GM21381 (cell line): ENCODE measurements at regions not wholly inside any gene's neighbourhood (a gene's known extent, or its start where the extent isn't known, plus 50 kb on each side); places are given as distances from the start of the nearest gene placed in this dataset.

Experiments
- ATAC-seq: cut with Tn5 transposase; IDR thresholded peaks from one replicate; pipeline ENCODE4 v1.9.1; 2021; ENCODE audit warnings: mild to moderate bottlenecking, moderate library complexity; ENCODE audit not compliant: unreplicated experiment

DNA sequence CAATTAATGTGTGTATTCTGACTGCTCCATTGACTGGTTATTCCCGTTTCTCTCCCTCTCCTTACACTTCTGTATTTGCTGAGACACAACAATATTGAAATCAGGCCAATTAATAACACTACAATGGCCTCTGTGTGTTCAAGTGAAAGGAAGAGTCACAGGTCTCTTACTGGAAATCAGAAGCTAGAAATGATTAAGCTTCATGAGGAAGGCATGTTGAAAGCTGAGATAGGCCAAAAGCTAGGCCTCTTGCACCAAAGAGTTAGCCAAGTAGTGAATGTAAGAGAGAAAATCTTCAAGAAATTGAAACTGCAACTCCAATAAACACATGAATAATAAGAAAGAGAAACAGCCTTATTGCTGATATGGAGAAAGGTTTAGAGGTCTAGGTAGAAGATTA, 489.5 kb upstream of the CITED2 start:
- no peak for ATAC-seq

DNA sequence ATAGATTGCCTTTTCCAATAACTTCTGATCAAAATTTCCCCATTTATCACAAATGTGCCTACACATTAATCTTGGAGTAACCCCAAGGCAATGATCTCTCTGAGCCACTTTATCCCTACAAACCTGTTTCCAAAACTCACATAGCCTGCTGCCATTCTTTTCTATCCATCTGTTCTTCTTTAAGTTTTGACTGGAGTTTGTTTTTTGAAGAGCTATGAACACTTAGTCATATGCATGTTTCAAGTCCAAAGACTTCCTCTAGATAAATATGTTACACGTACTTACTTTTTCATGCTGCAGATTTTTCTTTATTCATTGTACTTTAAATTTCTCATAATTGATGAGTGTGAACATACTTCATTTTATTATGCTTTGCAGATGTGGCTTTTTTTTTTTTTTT, 488.9 kb upstream of the CITED2 start:
- ATAC-seq, result no peak

DNA sequence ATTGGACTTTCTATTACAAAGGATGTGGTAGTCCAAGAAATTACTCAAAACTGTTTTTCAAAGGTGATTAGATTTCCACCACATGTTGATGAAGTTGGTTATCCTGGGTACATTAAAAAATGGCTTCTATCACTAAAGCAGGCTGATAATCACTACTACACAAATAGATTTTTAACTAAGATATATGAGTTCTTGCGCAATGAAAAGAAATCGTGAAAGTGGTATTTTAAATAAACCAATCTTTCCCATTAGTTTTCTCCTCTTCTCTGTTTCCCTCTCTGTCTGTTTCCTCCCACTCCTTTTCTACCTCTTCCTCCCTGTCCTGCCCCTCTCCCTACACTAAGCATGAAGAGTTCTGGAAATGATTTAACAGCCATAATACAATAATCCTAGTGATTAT, 487.9 kb upstream of the CITED2 start:
- ATAC-seq, result no peak

DNA sequence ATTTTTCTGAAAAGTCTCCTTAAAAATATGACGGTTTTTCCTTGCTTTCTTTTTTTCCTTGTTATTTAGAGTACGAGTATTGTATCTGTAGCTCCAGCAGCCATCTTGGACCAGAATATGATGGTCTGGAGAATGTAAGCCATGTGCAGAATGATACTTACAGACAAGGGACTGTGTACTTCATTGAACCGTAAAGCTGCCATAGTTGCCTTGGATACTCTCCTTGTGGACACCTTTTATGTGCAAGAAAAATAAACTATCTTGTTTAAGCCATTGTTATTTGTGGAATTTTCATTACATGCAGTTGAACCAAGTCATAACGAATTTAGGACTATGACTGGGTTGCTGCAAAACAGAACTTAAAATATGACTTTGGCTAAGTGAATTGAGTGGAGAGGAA, 485.8 kb upstream of the CITED2 start:
- ATAC-seq, result no peak

DNA sequence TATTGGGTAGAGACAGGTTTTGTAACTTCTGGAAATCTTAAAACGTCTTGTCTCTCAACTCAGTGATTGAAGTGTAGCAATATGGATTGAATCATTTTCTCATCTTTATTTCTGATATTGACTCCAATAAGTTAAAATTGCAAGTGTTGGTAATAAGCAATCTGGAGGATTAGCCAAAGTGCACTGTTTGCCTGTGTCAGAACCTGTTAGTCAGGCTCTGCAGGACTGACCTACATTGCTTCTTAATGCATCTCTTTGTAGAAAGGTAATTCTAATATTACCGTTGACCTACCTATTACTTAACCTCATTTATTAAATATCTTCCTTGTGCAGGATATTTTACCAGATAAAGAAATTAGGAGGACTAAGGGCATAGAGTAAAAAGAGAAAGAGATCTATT, 484.0 kb upstream of the CITED2 start:
- ATAC-seq, result no peak

DNA sequence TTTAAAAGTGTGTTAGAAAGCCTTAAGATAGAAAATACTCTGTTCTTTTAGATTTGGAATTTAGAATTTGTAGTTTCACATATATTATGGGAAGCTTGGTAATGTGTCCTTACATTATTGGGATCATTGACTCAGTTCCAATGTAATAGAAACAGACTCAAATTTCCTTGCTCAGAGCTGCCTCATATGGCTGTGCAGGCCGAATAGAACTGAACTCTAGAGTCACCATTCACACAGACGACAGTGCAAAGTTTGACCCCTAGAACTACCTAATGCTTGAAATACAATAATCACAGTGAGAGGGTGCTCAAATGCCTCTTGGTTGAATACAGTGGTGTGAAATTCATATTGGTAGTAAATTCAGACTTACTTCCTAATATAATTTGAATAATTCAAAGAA, 482.7 kb upstream of the CITED2 start:
- ATAC-seq, result no peak

DNA sequence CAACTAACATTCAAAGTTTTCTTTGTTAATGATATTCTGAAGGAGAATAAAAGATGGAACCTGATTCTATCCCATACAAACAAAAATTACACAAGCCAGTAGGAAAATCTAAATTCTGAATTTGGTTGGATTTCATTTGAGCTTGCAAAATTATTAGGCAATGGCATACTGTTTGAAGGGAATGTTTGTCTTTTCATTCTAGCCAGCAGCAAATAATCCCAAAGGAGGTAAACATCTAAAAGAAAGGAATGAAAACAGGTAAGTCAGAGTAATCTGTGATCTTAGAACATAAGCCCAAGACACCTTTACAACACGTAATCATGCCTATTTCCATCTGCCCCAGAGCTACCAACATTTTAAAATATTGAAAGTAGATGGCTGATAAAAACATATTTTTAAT, 482.1 kb upstream of the CITED2 start:
- ATAC-seq, result no peak

DNA sequence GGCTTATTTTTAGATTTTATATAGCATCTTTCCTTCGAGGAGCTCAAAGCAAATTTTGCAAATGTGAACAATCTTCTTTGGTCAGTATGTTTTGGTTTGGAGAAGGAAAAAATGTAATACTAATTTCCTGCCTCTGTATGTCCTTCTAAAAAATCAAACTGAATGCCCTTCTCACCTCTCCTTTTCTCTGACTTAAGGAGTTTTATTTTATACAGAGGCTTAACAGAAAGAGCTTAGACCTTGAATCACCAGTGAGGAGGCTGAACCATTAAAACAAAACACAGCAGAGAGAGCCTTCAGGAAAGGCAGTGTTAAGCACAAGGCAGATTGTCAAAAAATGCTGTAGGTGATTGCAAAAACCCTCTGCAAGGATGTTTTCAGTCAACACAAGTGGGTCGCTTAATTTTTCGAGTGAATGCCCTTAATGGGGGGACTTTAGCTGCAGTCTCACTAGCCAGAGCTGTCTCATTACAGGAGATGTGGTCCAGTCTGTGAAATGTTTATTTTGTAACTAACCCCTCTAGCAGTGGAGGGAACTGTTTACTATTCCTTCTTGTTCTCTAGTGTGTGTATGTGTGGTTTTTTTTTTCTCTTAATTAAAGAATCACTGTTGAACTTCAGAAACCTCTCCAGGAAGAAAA, 481.3 kb upstream of the CITED2 start:
- no peak for ATAC-seq

DNA sequence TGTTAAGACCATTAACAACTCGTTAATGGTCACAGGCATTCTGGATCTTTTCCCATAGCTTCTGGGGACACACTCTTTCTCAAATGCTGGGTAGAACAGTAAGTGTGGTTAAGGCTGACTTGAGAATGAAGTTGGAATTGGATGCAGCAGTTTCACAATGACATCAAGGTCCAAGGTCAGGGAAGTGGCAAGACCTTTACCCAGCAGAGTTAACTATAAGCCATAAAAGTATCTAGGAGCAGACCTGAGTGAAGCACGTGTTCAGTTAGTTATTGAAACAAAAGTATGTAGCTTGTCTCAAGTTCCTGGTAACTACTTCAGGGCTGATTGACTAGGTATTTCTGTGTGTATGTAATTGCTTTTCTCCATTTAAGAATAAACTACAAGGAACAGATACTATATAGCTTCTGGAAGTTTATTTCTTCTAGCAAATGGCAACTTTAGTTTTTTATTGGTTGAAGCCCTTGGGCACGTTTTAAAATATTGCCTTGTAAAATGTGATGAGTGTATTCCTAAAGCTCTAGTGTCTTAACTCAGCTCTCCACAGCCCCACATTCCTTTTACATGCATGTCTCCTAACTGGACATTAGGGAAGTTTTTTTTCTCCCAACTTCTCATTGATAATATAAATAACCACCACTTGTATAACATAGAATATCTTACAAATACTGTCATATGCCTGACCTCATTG, 479.0 kb upstream of the CITED2 start:
- no peak for ATAC-seq

DNA sequence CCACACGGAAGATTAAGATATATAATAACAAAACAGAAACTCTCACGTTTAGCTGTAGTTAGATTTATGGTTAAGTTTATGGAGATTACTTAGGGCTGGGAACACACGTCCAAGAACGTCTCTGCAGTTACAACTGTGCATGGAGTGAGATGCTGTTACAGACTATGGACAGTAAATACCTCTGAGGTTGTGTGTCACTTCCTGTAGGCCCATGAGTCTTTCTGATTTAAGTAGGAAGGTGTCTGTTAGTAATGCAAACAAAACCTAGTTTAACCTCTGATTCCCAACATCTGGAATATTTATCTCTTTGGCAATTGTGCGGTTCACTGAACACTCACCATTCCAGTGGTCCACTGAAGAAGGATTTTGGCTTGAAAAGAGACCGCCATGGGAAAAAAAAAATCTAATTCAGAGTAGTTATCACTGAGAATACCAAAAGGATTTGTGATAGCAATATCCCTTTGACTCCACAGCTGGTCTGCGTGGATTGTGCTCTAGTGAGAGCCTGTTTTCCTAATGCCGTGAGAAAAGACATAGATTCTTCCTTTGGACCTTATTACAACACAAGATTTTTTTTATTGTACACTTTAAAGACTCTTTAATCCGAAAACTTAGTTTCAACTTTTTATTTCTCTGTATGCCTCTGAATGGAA, 478.2 kb upstream of the CITED2 start:
- no peak for ATAC-seq

DNA sequence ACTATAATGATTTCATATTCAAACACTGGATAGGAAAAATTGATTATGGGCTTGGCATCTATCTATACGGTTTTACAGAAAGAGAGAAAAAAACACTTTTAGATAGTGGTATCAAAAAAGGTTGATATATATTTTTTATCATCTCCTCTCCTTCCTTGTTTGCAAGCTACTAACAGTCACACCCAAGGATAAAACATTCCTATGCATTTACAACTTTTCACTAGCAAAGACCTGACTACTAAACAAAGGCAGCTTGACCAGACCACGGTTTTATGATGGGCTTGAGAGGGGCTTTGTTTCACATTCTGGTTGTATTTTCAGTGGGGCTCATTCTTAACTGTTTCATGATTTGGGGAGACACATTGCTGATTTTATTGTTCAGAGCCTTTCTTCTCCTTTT, 477.6 kb upstream of the CITED2 start:
- ATAC-seq, result no peak

DNA sequence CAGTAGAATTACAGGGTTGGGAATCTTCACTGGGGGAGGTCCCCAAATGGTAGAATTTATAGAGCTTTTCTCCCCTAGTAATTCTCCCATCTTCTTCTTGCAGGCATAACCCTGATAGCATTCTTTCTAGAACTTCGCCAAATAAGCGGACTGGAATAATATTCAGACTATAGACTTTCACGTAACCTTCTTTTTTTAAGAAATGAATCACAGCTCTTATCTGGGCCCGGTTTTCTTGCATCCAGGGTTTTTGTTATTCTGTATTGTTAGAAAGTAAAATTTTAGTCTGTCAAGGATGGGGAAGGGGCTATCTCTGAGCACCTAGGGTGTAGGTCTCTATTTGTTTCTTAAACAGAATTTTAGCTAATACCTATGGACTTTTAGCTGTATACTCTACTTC, 476.8 kb upstream of the CITED2 start:
- ATAC-seq, result no peak

DNA sequence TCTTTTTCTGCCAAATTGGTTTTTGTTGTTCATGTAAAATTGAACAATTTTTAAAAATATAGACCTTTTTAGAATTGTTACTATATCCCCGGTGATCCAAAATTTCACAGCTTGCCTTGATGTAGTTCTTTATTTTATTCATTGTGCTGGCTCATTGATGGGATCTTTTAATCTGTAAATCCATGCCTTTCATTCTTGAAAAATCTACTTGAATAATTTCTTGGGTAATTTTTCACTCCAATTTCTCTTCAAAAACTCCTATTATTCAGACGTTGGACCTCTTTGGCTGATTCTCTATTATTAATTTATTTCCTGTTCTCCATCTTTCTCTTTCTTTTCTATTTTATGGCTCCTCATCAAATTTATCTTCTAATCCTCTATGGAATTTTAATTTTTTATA, 476.1 kb upstream of the CITED2 start:
- no peak for ATAC-seq

DNA sequence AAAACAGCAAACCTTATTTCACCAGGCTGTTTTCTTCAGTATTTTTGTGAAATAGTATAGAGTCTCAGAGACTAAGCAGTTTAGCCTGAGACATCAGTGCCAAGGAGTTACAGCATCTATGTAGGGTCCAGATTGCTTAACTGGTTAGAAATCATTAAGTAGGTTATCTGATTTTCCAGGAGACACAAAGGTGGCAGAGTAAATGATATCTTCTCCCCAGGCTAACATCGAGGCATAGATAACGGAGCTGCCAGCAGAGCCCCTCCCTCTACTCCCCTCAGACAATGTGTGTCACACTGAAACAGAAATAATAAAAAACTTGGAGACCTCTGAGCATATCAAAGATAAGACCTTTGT, 473.0 kb upstream of the CITED2 start:
- no peak for ATAC-seq

DNA sequence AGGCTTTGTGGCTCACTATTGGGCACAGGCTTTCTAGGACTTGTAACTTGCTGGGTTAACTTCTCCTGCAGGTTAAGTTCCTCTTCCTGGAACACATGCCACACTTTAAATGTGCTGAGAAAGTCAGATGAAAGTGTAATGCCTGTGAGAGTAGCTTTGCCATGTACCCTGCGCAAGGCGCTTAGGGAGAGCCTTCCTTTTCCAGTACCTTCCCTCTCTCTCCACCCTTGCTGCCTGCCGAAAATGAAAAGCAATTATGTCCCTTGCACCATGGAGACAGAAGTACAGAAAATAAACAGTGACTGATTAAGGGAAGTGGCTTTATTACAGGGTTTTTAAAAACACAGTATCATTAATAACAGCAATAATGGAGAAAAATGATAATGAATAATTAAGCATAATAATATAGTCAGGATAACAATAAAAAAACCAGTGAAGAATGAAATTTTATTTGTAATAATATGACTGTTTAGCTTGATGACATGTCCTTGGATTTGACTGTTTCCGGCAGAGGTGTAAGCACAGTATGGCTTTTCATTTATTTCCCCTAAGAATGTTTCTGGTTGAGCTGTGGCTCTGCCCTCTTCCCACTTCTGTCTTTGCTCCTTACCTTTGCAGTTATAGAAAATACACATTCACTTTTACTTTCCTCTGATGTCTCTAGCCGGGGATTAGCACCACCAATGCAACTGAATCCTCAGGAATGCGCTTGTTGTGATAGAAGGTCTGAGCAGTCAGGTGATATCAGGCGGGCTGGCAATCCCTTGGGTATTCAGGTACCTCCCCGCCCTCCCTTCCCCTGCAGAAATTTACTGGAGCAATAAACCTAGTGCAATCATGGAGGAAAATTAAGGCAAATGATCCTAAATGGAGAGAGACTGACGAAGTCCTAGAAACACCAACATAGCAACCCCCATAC, 472.3 kb upstream of the CITED2 start:
- ATAC-seq, result peak; percentile 48

DNA sequence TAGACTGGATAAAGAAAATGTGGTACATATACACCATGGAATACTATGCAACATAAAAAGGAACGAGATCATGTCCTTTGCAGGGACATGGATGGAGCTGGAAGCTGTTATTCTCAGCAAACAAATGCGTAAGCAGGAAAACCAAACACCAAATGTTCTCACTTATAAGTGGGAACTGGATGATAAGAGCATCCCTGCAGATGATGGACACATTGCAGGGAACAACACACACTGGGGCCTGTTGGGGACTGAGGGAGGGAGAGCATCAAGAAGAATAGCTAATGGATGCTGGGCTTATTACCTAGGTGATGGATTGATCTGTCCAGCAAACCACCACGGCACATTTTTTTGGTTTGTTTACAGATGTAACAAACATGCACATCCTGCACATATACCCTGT, 470.5 kb upstream of the CITED2 start:
- no peak for ATAC-seq

DNA sequence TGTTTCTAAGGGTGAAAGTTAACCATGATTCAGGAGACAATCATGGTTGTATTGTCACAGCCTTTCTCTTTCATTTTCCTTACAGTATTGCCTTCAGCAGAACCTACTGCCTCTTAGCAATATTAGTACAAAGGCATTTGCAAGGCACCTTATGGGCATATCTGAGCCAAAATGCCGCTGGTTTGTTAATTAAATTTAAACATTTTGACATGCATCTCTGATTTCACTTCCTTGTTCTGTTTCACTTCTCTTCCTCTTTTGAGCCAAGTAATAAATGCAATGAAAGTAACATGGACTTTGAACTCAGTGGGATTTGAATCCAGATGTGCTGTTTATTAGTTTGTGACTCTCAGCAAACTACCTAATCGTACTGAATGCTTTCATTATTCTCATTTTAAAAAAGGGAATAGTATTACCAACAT, 467.4 kb upstream of the CITED2 start:
- ATAC-seq, result peak; percentile 74

DNA sequence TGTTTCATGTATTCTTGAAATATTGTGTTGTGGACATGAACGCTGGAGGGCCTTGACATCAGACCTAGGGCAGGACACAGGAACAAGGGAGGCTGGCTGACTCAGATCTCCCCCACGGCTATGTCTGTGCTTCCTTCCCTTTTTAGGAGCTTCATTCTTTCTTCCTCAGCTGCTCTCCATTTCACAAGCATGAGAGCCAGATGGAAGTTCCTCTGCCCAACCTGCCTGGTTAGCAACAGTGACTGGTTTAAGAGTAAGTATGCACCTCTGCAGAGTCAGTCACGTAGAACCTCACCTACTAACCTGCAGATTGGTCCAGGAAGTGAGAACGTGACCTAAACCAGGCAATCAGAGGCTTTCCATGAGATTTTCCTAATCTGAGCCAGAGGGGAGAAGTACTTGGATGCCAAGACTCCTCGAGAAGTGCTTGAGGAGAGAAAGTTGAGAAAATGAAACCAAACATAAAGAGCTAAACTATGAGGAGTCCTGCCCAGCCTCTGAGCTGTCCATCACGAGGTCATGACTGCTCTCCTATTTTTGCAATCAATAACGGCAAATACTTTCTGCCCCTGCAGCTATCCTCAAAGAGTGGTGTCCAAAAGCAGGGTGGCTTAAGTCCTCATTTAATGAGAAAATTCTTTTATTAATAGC, 465.2 kb upstream of the CITED2 start:
- no peak for ATAC-seq

DNA sequence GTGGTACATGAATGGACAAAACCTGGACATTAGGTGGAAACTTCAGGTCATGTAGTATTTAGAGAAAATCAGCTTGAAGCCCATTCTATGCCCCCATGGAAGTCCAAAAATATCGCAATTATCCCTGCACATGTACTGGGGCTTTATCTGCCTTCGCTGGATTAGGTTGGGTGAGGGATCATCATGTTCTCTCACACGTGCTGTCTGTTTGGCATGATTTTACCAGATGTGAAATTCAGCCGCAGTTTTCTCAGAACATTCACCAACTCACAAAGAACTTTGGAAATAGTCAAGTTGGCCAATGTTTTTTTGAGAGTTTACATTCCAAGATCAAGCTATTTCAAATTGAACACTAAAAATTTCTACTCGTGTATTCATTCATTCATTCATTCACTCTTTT, 459.8 kb upstream of the CITED2 start:
- no peak for ATAC-seq

DNA sequence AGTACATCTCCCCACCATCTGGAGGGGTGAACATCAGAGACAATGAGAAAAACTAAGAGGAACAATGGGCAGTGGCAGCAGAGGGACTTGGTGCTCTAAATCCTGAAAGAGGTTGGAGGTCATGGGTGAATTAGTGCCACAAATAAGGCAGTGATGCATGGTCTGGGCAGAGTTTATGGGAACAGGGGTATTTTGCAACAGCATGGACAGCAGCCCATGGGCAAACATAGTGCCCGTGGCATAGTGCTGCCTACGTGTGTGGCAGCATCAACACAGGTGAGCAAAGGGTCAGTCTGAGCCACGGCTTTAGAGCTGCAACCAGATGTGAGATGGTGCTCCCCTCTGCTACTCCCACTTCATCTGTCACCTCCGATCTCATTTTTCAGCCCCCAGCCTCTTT, 459.1 kb upstream of the CITED2 start:
- no peak for ATAC-seq
